Fibroblast of mammary gland (primary cell): ENCODE measurements at regions not wholly inside any gene's neighbourhood (a gene's known extent, or its start where the extent isn't known, plus 50 kb on each side); places are given as distances from the start of the nearest gene placed in this dataset.

Experiments
- DNase-seq: peaks from one replicate; pipeline ENCODE4 v3.0.0-alpha.2; 2010; ENCODE audit warnings: low read depth
- H3K4me3 ChIP-seq: 2 replicates; pipeline ENCODE4 v1.5.1; 2011; ENCODE audit warnings: low read depth, mild to moderate bottlenecking, low read length, moderate library complexity; ENCODE audit not compliant: control insufficient read depth
- TF ChIP-seq, protein P1 (sequence below): conservative IDR thresholded peaks from 2 replicates; pipeline ENCODE4 v1.5.1; 2011; ENCODE audit warnings: low read depth, low read length, inconsistent platforms; ENCODE audit not compliant: control insufficient read depth, insufficient read depth

DNA sequence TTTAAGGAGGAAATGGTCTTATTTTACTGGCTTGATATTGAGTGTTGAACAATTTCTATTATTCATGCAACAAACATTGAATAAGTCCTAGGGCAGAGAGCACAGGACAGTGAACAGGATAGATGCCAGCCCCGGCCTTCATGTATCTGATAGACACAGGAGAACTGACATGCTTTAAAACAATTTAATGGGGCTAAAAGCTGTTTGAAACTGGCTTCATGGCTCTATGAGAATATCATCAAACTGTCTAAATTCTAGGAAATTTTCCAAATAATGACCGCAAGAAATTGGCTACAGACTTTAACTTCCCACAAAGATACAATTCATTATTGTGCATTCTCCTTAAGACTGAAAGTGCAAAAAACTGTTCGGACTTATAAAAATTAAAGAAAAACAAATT lies 69.0 kb downstream of the ID4 start:
- peak; percentile 15 for DNase-seq
- TF ChIP-seq, protein P1, sequence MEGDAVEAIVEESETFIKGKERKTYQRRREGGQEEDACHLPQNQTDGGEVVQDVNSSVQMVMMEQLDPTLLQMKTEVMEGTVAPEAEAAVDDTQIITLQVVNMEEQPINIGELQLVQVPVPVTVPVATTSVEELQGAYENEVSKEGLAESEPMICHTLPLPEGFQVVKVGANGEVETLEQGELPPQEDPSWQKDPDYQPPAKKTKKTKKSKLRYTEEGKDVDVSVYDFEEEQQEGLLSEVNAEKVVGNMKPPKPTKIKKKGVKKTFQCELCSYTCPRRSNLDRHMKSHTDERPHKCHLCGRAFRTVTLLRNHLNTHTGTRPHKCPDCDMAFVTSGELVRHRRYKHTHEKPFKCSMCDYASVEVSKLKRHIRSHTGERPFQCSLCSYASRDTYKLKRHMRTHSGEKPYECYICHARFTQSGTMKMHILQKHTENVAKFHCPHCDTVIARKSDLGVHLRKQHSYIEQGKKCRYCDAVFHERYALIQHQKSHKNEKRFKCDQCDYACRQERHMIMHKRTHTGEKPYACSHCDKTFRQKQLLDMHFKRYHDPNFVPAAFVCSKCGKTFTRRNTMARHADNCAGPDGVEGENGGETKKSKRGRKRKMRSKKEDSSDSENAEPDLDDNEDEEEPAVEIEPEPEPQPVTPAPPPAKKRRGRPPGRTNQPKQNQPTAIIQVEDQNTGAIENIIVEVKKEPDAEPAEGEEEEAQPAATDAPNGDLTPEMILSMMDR, result no peak
- no peak overlapping the region for H3K4me3 ChIP-seq

DNA sequence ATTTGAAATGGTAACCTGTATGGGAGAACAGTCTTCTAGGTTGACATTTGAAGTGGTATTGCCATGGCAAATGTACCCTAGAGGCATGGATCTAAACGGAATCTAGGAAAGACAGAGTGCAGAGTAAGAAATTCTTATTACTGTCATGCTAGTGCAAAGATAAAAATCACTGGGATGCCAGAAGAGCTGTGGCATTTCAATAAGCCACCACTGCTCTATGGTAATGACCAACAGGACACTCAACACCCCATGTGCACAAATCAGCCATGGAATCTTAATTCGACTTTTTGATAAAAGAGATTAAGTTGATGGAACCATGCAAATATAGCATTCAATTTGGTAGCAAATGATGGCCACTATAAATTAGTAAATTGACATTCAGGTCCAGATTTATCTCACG lies 74.1 kb downstream of the ID4 start:
- TF ChIP-seq, protein P1, result no peak

DNA sequence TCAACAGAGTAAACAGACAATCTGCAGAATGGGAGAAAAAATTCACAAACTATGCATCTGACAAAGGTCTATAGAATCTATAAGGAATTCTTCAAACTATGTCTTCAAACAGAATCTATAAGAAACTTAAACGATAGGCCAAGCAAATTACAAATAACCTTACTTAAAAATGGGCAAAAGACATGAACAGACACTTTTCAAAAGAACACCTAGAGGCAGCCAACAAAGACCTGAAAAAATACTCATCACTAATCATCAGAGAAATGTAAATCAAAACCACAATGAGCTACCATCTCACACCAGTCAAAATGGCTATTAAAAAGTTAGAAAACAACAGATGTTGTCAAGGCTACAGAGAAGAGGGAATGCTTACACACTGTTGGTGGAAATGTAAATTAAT lies 81.3 kb downstream of the ID4 start:
- TF ChIP-seq, protein P1, result no peak

More for the DNA sequence above, 74.1 kb downstream of the ID4 start:
- H3K4me3 ChIP-seq, result no peak overlapping the region
- DNase-seq, result no peak

DNA sequence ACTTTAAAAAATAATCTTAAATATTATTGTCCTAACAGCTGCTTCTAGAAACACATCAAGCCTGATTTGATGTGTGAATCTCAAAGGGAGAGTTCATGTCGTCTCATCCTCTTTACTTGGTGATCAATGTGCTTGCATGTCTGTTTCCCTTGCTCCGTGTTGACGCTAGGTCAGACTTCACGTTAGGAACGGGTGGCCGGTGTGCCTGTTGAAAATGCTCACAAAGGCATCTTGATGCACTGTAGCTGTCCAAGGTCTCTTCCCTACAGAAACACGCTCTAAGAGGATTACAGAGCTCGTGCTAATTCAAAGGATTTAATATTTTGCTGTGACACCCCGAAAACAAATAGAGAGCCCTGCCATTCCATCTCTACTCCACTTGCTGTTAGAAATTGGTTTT lies 84.6 kb downstream of the ID4 start:
- no peak for DNase-seq
- TF ChIP-seq, protein P1, result no peak
- H3K4me3 ChIP-seq, result no peak overlapping the region

More for the DNA sequence above, 81.3 kb downstream of the ID4 start:
- H3K4me3 ChIP-seq, result no peak overlapping the region
- DNase-seq, result no peak

DNA sequence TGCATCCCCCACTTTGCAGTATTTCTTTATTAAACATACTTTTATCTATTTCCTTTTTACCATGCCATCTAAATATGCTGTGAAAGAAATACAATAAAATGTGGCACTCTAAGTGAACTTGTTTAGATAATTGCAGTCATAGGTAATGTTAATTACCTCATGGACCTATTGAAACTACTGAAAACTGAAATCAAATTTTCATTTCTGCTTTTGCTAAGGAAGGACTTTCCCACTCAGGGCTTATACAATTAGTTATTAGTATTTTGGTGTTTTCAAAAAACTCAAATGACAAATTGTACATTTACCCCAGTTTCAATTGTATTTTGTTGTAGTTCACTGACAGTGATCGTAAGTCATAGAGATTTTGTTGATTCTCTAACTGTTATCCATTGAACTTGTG lies 88.4 kb downstream of the ID4 start:
- DNase-seq, result no peak
- TF ChIP-seq, protein P1, result no peak
- H3K4me3 ChIP-seq, result no peak overlapping the region

DNA sequence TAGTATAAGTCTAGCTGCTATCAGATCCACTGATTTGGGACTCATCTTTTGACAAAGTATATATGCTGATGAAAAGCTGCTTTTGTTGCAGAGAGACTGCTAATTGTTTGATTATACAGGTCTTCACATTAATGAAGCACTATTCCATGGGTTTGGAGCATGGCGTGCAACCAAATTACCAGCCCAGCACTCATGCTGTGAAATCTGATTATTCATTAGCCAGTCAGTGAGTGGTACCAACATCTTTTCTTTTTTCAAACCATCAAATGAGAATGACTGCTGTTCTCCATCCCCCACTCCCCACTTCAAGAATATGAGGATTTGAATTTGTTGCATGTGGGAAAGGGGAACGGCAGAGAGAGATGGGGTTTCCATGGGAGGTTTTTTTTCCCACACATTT lies 91.3 kb downstream of the ID4 start:
- no peak overlapping the region for H3K4me3 ChIP-seq

More for the DNA sequence above, 91.3 kb downstream of the ID4 start:
- TF ChIP-seq, protein P1, result no peak
- DNase-seq, result no peak
